ENCODE measurements at regions not wholly inside any gene's neighbourhood (a gene's known extent, or its start where the extent isn't known, plus 50 kb on each side); places are given as distances from the start of the nearest gene placed in this dataset.

- TF ChIP-seq POLR2AphosphoS5 (IDR thresholded peaks at IDR 0.05) (peak; percentile 21), POLR2A (IDR thresholded peaks at IDR 0.05) (no peak), CTCF (IDR thresholded peaks at IDR 0.05) (no peak)
- H3K27ac ChIP-seq = peak overlapping the region; percentile 38 to 39
- DNase-seq (ENCODE audit: low spot score) = peak; percentile 14
- no peaks in the 10 kb centered on the region for H3K9me3 ChIP-seq
- intact Hi-C loops (cut with DNase I) = loop anchor here (5.0 to 10.0 kb wide), 3 partner anchors 55 to 188 kb away; no protein-coding TSS in a partner anchor
- no peaks in the 10 kb centered on the region for H3K4me1 ChIP-seq (replicated peaks)
- WGBS = 16% methylated on average over 7 of the region's 7 CpGs
- no peaks in the 10 kb centered on the region for H3K27me3 ChIP-seq (replicated peaks; ENCODE audit: insufficient read depth)
- H3K36me3 ChIP-seq = no peaks in the 10 kb centered on the region
- no peak overlapping the region for H3K4me3 ChIP-seq
These were observed 168.4 kb upstream of the EDNRA start for GRCh38 chr4:147312376-147313046.

GRCh38 chr4:147313108-147313507 lies 167.8 kb upstream of the EDNRA start:
- DNase-seq (ENCODE audit: low spot score) = no peak
- TF ChIP-seq POLR2AphosphoS5 (IDR thresholded peaks at IDR 0.05) (no peak), CTCF (IDR thresholded peaks at IDR 0.05) (no peak), POLR2A (IDR thresholded peaks at IDR 0.05) (no peak)
- Histone ChIP-seq H3K4me1 (replicated peaks) (no peaks in the 10 kb centered on the region), H3K36me3 (no peaks in the 10 kb centered on the region), H3K4me3 (no peak overlapping the region), H3K27ac (peak overlapping the region; percentile 38 to 39), H3K27me3 (replicated peaks; ENCODE audit: insufficient read depth) (no peaks in the 10 kb centered on the region), H3K9me3 (no peaks in the 10 kb centered on the region)
- intact Hi-C loops (cut with DNase I) = loop anchor here (5.0 to 10.0 kb wide), 3 partner anchors 54 to 188 kb away; no protein-coding TSS in a partner anchor
- 89% methylated on average over 1 of the region's 1 CpG for WGBS

- no peaks in the 10 kb centered on the region for H3K4me1 ChIP-seq (replicated peaks)
- no peak for TF ChIP-seq CTCF (IDR thresholded peaks at IDR 0.05)
- TF ChIP-seq POLR2A (IDR thresholded peaks at IDR 0.05) = no peak
- TF ChIP-seq POLR2AphosphoS5 (IDR thresholded peaks at IDR 0.05) = no peak
- intact Hi-C loops (cut with DNase I) = loop anchor here (10.0 kb wide), 2 partner anchors 94 to 194 kb away; no protein-coding TSS in a partner anchor
- H3K9me3 ChIP-seq = no peaks in the 10 kb centered on the region
- H3K36me3 ChIP-seq = no peaks in the 10 kb centered on the region
- 10% methylated on average over 3 of the region's 3 CpGs for WGBS
- H3K27me3 ChIP-seq (replicated peaks; ENCODE audit: insufficient read depth) = no peaks in the 10 kb centered on the region
- no peak for DNase-seq (ENCODE audit: low spot score)
- H3K27ac ChIP-seq = no peak overlapping the region
- H3K4me3 ChIP-seq = no peak overlapping the region
These were observed 162.3 kb upstream of the EDNRA start for GRCh38 chr4:147318586-147318985.

GRCh38 chr4:147325571-147325981 lies 155.3 kb upstream of the EDNRA start:
- TF ChIP-seq POLR2AphosphoS5 (IDR thresholded peaks at IDR 0.05) (no peak), CTCF (IDR thresholded peaks at IDR 0.05) (no peak), POLR2A (IDR thresholded peaks at IDR 0.05) (no peak)
- DNase-seq (ENCODE audit: low spot score) = no peak
- intact Hi-C loops (cut with DNase I) = no loop called here
- no peaks in the 10 kb centered on the region for H3K27me3 ChIP-seq (replicated peaks; ENCODE audit: insufficient read depth)
- H3K36me3 ChIP-seq = no peaks in the 10 kb centered on the region
- H3K27ac ChIP-seq = no peak overlapping the region
- no peaks in the 10 kb centered on the region for H3K9me3 ChIP-seq
- no peaks in the 10 kb centered on the region for H3K4me1 ChIP-seq (replicated peaks)
- 86% methylated on average over 3 of the region's 3 CpGs for WGBS
- H3K4me3 ChIP-seq = no peak overlapping the region

GRCh38 chr4:147326591-147326990 lies 154.3 kb upstream of the EDNRA start:
- Histone ChIP-seq H3K27me3 (replicated peaks; ENCODE audit: insufficient read depth) (no peaks in the 10 kb centered on the region), H3K27ac (no peak overlapping the region), H3K4me1 (replicated peaks) (no peaks in the 10 kb centered on the region), H3K4me3 (no peak overlapping the region), H3K9me3 (no peaks in the 10 kb centered on the region), H3K36me3 (no peaks in the 10 kb centered on the region)
- TF ChIP-seq CTCF (IDR thresholded peaks at IDR 0.05) (no peak), POLR2A (IDR thresholded peaks at IDR 0.05) (no peak), POLR2AphosphoS5 (IDR thresholded peaks at IDR 0.05) (no peak)
- no peak for DNase-seq (ENCODE audit: low spot score)
- intact Hi-C loops (cut with DNase I) = no loop called here

Measured in prostate gland (tissue), 2 donors.